ENCODE measurements at regions not wholly inside any gene's neighbourhood (a gene's known extent, or its start where the extent isn't known, plus 50 kb on each side); places are given as distances from the start of the nearest gene placed in this dataset.

DNA sequence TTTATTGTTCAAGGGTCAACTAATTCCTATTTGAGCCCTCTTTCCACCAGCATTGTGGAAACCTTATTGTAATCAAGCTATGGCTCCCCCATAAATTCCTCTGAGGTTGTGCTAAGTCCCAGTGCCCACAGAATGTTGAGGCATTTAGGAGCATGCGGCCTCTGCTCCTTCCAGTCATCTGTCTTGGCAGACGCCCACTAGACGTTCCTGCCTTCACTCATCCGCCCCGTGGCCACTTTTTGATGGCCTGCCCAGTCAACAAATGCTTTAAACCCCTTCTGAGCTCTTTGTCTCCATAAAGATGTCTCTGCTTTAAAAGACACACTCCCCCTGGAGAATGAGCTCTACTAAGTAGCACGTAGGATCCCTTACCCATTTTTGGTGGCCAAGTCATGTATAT is 104.7 kb downstream of the GAS1 start:
- H4K20me1 ChIP-seq (ENCODE audit: insufficient read depth, low read length), result no peaks in the 10 kb centered on the region
- H3K9ac ChIP-seq (ENCODE audit: low read length), result no peak overlapping the region
- no peaks in the 10 kb centered on the region for H3K36me3 ChIP-seq (replicated peaks; ENCODE audit: low read depth, low read length)
- no peak overlapping the region for H3K4me3 ChIP-seq (ENCODE audit: low read length)
- H2AFZ ChIP-seq (ENCODE audit: low read depth, low read length), result no peak overlapping the region
- H3K27me3 ChIP-seq (ENCODE audit: low read depth, low read length), result no peaks in the 10 kb centered on the region
- H3K27ac ChIP-seq (ENCODE audit: low read length), result no peak overlapping the region
- no peaks in the 10 kb centered on the region for H3K79me2 ChIP-seq (ENCODE audit: low read length)
- no peak for TF ChIP-seq EZH2phosphoT487 (IDR thresholded peaks at IDR 0.05; ENCODE audit: low read depth)
- TF ChIP-seq, protein P1, sequence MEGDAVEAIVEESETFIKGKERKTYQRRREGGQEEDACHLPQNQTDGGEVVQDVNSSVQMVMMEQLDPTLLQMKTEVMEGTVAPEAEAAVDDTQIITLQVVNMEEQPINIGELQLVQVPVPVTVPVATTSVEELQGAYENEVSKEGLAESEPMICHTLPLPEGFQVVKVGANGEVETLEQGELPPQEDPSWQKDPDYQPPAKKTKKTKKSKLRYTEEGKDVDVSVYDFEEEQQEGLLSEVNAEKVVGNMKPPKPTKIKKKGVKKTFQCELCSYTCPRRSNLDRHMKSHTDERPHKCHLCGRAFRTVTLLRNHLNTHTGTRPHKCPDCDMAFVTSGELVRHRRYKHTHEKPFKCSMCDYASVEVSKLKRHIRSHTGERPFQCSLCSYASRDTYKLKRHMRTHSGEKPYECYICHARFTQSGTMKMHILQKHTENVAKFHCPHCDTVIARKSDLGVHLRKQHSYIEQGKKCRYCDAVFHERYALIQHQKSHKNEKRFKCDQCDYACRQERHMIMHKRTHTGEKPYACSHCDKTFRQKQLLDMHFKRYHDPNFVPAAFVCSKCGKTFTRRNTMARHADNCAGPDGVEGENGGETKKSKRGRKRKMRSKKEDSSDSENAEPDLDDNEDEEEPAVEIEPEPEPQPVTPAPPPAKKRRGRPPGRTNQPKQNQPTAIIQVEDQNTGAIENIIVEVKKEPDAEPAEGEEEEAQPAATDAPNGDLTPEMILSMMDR (IDR thresholded peaks at IDR 0.05; ENCODE audit: low read depth, low read length), result no peak
- H3K4me2 ChIP-seq (ENCODE audit: low read length), result no peak overlapping the region
- no peaks in the 10 kb centered on the region for H3K4me1 ChIP-seq (ENCODE audit: low read length)
- H3K9me3 ChIP-seq (ENCODE audit: insufficient read depth, low read length), result no peaks in the 10 kb centered on the region

- Histone ChIP-seq H3K4me2 (ENCODE audit: low read length) (no peak overlapping the region), H3K36me3 (replicated peaks; ENCODE audit: low read depth, low read length) (no peaks in the 10 kb centered on the region), H3K4me3 (ENCODE audit: low read length) (no peak overlapping the region), H3K4me1 (ENCODE audit: low read length) (no peaks in the 10 kb centered on the region), H3K27me3 (ENCODE audit: low read depth, low read length) (no peaks in the 10 kb centered on the region), H3K79me2 (ENCODE audit: low read length) (no peaks in the 10 kb centered on the region), H3K27ac (ENCODE audit: low read length) (no peak overlapping the region), H3K9ac (ENCODE audit: low read length) (no peak overlapping the region), H3K9me3 (ENCODE audit: insufficient read depth, low read length) (no peaks in the 10 kb centered on the region), H4K20me1 (ENCODE audit: insufficient read depth, low read length) (no peaks in the 10 kb centered on the region), H2AFZ (ENCODE audit: low read depth, low read length) (no peak overlapping the region)
- TF ChIP-seq, protein P1 (IDR thresholded peaks at IDR 0.05; ENCODE audit: low read depth, low read length), result no peak
- TF ChIP-seq EZH2phosphoT487 (IDR thresholded peaks at IDR 0.05; ENCODE audit: low read depth), result no peak
These were observed 107.8 kb downstream of the GAS1 start for GRCh38 chr9:86839522-86839921.

DNA sequence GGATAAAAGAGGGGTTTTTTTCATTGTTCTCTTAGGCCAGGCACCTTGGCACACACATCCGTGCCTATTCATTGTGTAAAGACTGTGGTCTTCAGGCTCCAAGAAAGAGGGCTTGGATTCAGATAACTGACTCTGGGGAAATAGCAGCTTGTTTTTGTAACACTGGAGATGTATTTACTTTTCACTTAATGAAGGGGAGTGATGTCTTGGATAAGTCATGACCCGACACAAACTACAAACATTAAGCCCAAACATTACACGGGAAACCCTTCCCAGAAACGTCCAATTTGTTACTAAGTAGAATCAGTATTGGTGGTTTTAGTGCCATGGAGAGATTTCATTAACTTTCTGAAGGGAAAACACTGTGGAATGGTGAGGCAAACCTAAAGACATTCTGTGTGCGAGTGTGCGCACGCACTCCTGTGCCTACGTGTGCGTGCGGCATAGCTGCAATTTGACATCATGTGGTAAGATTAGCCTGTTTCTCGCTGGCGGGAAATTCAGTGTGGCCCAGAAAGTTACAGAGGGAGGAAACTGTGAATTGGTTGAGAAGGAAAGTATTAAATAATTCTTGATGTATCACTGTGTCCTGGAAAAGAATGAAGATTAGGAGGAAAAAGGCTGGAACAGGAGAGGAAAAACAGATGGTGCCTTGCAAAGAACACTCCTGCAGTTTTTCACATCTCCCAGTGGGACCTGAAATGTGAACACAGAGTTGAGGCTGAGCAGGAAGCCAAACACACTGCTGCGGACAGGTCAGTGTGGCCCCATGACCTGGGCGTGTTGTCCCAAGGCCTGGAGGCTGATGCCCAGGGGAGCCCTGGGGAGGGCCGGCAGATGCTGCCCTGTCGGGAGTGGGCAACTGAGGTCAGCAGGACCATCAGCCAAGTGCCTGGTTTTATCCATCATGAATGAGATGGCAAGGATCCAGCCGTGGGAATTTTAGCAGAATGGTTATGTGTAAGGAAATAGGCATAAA is 108.5 kb downstream of the GAS1 start:
- Histone ChIP-seq H4K20me1 (ENCODE audit: insufficient read depth, low read length) (no peaks in the 10 kb centered on the region), H3K4me3 (ENCODE audit: low read length) (no peak overlapping the region), H3K4me1 (ENCODE audit: low read length) (no peaks in the 10 kb centered on the region), H3K27me3 (ENCODE audit: low read depth, low read length) (no peaks in the 10 kb centered on the region), H2AFZ (ENCODE audit: low read depth, low read length) (no peak overlapping the region), H3K9ac (ENCODE audit: low read length) (no peak overlapping the region), H3K79me2 (ENCODE audit: low read length) (no peaks in the 10 kb centered on the region), H3K27ac (ENCODE audit: low read length) (no peak overlapping the region), H3K36me3 (replicated peaks; ENCODE audit: low read depth, low read length) (no peaks in the 10 kb centered on the region), H3K9me3 (ENCODE audit: insufficient read depth, low read length) (no peaks in the 10 kb centered on the region), H3K4me2 (ENCODE audit: low read length) (no peak overlapping the region)
- TF ChIP-seq, protein P1 (IDR thresholded peaks at IDR 0.05; ENCODE audit: low read depth, low read length), result no peak
- no peak for TF ChIP-seq EZH2phosphoT487 (IDR thresholded peaks at IDR 0.05; ENCODE audit: low read depth)

DNA sequence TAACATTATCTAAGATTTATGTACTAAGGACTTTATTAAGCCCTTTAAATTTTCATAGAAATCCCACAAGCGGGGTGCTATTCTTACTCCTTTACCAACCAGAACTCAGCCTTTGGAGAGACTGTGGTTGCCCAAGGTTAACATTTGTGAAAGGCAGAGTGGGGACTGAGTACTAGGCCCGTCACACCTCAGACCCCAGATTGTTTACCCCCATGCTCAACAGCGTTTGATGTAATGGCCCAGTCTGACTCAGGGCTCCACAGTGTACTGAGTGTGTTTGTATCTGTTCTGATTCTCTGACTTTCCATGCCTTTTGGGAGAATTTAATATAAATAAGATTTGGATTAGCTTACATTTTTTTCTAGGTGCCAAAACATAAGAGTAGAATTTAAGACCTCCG is 110.0 kb downstream of the GAS1 start:
- H3K4me1 ChIP-seq (ENCODE audit: low read length), result no peaks in the 10 kb centered on the region
- no peaks in the 10 kb centered on the region for H3K36me3 ChIP-seq (replicated peaks; ENCODE audit: low read depth, low read length)
- no peak overlapping the region for H3K9ac ChIP-seq (ENCODE audit: low read length)
- H3K27me3 ChIP-seq (ENCODE audit: low read depth, low read length), result no peaks in the 10 kb centered on the region
- no peak overlapping the region for H3K4me2 ChIP-seq (ENCODE audit: low read length)
- no peaks in the 10 kb centered on the region for H4K20me1 ChIP-seq (ENCODE audit: insufficient read depth, low read length)
- no peak overlapping the region for H2AFZ ChIP-seq (ENCODE audit: low read depth, low read length)
- H3K79me2 ChIP-seq (ENCODE audit: low read length), result no peaks in the 10 kb centered on the region
- no peaks in the 10 kb centered on the region for H3K9me3 ChIP-seq (ENCODE audit: insufficient read depth, low read length)
- no peak for TF ChIP-seq EZH2phosphoT487 (IDR thresholded peaks at IDR 0.05; ENCODE audit: low read depth)
- H3K27ac ChIP-seq (ENCODE audit: low read length), result no peak overlapping the region
- H3K4me3 ChIP-seq (ENCODE audit: low read length), result no peak overlapping the region
